GM12892 (cell line): ENCODE measurements at regions not wholly inside any gene's neighbourhood (a gene's known extent, or its start where the extent isn't known, plus 50 kb on each side); places are given as distances from the start of the nearest gene placed in this dataset.
"Not testable (repeated sequence)": the region's sequence is repeated elsewhere in the genome, so short reads cannot be mapped to it uniquely, and the experiment has no call there.

Source experiments
- DNase-seq: peaks from one replicate; pipeline ENCODE4 v3.0.0; 2011; ENCODE audit not compliant: insufficient read length
- FAIRE-seq: peaks from 2 replicates; lab custom pipeline; 2011; peaks lifted over from hg19 to GRCh38; lab: Jason Lieb, UNC
- POLR2A ChIP-seq: IDR thresholded peaks from 2 replicates; pipeline ENCODE4 v1.6.1; 2011; ENCODE audit warnings: low read depth, low read length, control low read depth
- POLR2AphosphoS5 ChIP-seq: IDR thresholded peaks from 2 replicates; pipeline ENCODE4 v1.6.1; 2011; ENCODE audit warnings: low read depth, low read length, control low read depth
- TAF1 ChIP-seq: IDR thresholded peaks from 2 replicates; pipeline ENCODE4 v1.6.1; 2011; ENCODE audit warnings: low read depth, mild to moderate bottlenecking, control low read depth, low read length, borderline replicate concordance

DNA sequence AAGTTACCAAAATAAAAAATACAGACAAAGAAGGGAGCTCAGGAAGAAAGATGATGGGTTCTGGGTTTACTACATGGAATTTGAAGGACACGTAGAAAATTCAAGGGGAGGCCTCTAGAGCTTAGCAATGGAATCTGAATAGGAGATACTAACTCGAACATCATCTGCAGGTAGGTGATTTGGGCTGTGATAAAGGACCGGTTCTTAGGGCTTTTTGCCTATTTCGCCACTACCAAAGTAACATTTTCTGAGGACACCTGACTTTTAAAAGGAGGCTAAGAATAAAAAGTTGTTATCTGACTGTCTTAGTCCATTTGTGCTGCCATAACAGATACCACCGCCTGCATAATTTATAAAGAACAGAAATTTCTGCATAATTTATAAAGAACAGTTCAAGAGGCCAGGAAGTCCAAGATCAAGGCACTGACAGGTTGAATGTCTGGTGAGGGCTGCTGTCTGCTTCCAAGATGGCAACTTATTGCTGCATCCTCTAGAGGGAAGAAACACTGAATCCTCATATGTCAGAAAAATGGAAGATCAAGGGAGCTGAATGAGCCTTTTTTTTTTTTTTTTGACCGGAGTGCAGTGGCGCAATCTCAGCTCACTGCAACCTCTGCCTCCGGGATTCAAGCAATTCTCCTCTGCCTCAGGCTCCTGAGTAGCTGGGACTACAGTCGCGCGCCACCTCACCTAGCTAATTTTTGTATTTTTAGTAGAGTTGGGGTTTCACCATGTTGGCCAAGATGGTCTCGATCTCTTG lies 67.9 kb upstream of the UBE2E2 start:
- DNase-seq (no peak), FAIRE-seq (no peak)
- TF ChIP-seq TAF1: no peak
- no peak for TF ChIP-seq POLR2AphosphoS5
- no peak for TF ChIP-seq POLR2A

DNA sequence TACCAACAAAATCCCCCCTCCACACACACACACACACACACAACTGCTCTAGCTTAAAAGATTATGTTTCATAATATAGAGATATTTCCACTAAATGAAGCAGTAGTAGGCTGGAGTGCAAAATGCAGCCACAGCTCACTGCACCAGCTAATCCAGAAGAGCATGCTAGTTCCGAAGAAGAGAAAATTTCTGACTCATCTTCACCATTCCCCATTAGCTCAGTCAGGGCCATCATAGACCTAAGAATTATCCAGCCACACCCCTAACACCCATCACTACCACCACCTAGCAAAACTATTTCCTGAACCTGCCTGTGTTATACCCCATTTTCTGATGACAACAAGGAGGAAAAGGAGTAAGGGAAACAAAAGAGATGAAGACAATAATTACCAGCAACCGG lies 67.1 kb upstream of the UBE2E2 start:
- no peak for DNase-seq
- no peak for FAIRE-seq
- TF ChIP-seq POLR2AphosphoS5 (no peak), TAF1 (no peak), POLR2A (no peak)

DNA sequence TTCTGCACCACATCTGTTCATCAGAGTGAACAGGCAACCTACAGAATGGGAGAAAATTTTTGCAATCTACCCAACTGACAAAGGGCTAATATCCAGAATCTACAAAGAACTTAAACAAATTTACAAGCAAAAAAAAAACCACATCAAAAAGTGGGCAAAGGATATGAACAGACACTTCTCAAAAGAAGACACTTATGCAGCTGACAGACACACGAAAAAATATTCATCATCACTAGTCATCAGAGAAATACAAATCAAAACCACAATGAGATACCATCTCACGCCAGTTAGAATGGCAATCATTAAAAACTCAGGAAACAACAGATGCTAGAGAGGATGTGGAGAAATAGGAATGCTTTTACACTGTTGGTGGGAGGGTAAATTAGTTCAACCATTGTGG lies 59.1 kb upstream of the UBE2E2 start:
- DNase-seq, FAIRE-seq: not testable (repeated sequence)

DNA sequence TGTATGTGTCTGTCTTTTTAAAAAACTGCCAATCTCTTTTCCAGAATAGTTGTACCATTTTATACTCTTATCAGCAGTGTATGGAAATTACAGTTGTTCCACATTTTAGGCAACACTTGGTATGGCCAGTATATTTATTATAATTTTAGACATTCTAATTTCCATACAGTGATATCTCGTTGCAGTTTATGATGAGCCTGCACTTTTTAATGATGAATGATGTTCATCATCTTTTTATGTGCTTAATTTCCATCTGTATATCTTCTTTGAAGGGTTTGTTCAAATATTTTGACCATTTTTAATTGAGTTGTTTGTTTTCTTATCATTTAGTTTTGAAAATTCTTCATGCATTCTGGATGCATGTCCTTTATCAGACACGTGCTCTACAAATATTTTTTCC lies 57.0 kb upstream of the UBE2E2 start:
- no peak for DNase-seq
- TF ChIP-seq POLR2AphosphoS5 (no peak), POLR2A (no peak), TAF1 (no peak)
- no peak for FAIRE-seq

DNA sequence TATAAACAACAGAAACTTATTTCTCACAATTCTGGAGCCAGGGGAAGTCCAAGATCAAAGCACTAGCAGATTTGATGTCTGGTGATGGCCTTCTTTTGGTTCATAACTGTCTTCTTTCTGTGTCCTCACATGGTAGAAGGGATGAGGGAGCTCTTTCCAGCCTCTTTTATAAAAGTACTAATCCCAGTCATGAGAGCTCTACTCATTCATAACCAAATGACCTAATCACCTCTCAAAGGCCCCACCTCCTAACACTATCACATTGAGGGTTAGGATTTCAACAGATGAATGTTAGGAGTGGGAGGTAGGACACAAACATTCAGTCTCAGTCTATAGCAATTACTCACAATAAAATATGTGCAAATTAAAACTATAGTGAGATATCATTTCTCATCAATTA lies 50.1 kb upstream of the UBE2E2 start:
- no peak for TF ChIP-seq POLR2A
- TF ChIP-seq TAF1: no peak
- TF ChIP-seq POLR2AphosphoS5: no peak
- no peak for FAIRE-seq

More for the DNA sequence above, 50.1 kb upstream of the UBE2E2 start:
- no peak for DNase-seq
